HL-60 (cell line): ENCODE measurements at regions not wholly inside any gene's neighbourhood (a gene's known extent, or its start where the extent isn't known, plus 50 kb on each side); places are given as distances from the start of the nearest gene placed in this dataset.

ENCODE experiments used
- DNase-seq, 2 experiments: peaks; one replicate each; pipeline ENCODE4 v3.0.0-alpha.2; 2010 to 2020; ENCODE audit warnings: low read depth in 1 of 2, low spot score in 1 of 2
- H3K27ac ChIP-seq: fragments of 250-450 bp; sonication (Bioruptor Pico); replicated peaks from 2 replicates; pipeline ENCODE4 v1.5.1; 2020; ENCODE audit warnings: mild to moderate bottlenecking, moderate library complexity
- H3K27me3 ChIP-seq: fragments of 250-450 bp; sonication (Bioruptor Pico); 2 replicates; pipeline ENCODE4 v1.5.1; 2021; ENCODE audit warnings: mild to moderate bottlenecking, moderate library complexity; ENCODE audit not compliant: insufficient read depth, poor library complexity, severe bottlenecking
- H3K4me3 ChIP-seq: replicated peaks from 2 replicates; pipeline ENCODE4 v1.5.1; 2011; ENCODE audit warnings: mild to moderate bottlenecking, control low read depth, low read length; ENCODE audit not compliant: insufficient read depth
- GABPA ChIP-seq: IDR thresholded peaks from 2 replicates; pipeline ENCODE4 v1.6.1; 2012; ENCODE audit warnings: low read depth
- POLR2AphosphoS5 ChIP-seq: IDR thresholded peaks from 2 replicates; pipeline ENCODE4 v1.6.1; 2012; ENCODE audit warnings: low read depth
- REST ChIP-seq: IDR thresholded peaks from 2 replicates; pipeline ENCODE4 v1.6.1; 2012; ENCODE audit warnings: low read depth; ENCODE audit not compliant: insufficient replicate concordance
- SPI1 ChIP-seq: IDR thresholded peaks from 2 replicates; pipeline ENCODE4 v1.6.1; 2012; ENCODE audit warnings: low read depth, mild to moderate bottlenecking, borderline replicate concordance
- TF ChIP-seq, protein P1 (sequence below): IDR thresholded peaks from one replicate; pipeline ENCODE4 v1.5.1; 2011; ENCODE audit warnings: low read length, control low read depth, inconsistent platforms; ENCODE audit not compliant: insufficient read depth

DNA sequence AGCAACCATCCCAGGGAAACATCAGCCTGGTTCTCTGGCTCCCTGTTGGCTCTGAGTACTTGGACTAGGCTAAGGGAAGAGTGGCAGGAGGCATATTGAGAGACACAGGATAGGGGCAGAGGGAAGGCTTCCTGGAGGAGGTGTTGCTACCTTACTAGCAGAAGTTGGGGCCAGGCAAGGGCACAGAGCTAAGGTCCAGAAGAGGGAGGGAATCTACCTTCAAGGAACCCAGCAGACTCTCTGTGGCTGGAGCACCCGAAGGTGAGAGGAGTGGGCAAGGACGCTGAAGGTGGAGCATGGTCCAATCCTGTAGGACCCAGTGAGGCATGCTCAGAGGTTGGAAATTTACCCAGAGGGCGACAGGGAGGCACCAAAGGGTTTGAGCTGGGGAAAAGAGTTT is 191.9 kb downstream of the TFAP2C start:
- Histone ChIP-seq H3K27me3 (no peaks in the 10 kb centered on the region), H3K4me3 (no peak overlapping the region), H3K27ac (no peak overlapping the region)
- no peak for TF ChIP-seq SPI1
- TF ChIP-seq, protein P1, sequence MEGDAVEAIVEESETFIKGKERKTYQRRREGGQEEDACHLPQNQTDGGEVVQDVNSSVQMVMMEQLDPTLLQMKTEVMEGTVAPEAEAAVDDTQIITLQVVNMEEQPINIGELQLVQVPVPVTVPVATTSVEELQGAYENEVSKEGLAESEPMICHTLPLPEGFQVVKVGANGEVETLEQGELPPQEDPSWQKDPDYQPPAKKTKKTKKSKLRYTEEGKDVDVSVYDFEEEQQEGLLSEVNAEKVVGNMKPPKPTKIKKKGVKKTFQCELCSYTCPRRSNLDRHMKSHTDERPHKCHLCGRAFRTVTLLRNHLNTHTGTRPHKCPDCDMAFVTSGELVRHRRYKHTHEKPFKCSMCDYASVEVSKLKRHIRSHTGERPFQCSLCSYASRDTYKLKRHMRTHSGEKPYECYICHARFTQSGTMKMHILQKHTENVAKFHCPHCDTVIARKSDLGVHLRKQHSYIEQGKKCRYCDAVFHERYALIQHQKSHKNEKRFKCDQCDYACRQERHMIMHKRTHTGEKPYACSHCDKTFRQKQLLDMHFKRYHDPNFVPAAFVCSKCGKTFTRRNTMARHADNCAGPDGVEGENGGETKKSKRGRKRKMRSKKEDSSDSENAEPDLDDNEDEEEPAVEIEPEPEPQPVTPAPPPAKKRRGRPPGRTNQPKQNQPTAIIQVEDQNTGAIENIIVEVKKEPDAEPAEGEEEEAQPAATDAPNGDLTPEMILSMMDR, result no peak
- no peak for TF ChIP-seq GABPA
- TF ChIP-seq POLR2AphosphoS5, result no peak
- TF ChIP-seq REST, result no peak
- no peak for DNase-seq

- Histone ChIP-seq H3K27me3 (no peaks in the 10 kb centered on the region), H3K4me3 (no peak overlapping the region), H3K27ac (no peak overlapping the region)
- TF ChIP-seq, protein P1, result no peak
- TF ChIP-seq REST (no peak), POLR2AphosphoS5 (no peak), GABPA (no peak), SPI1 (no peak)
- no peak for DNase-seq
These were observed 197.2 kb downstream of the TFAP2C start for GRCh38 chr20:56826306-56826704.

- Histone ChIP-seq H3K4me3 (no peak overlapping the region), H3K27ac (no peak overlapping the region), H3K27me3 (no peaks in the 10 kb centered on the region)
- TF ChIP-seq POLR2AphosphoS5 (no peak), GABPA (no peak), SPI1 (no peak), REST (no peak)
- TF ChIP-seq, protein P1, result no peak
- DNase-seq, result no peak
These were observed 197.9 kb downstream of the TFAP2C start for GRCh38 chr20:56826705-56827665.
